ENCODE measurements at regions not wholly inside any gene's neighbourhood (a gene's known extent, or its start where the extent isn't known, plus 50 kb on each side); places are given as distances from the start of the nearest gene placed in this dataset.

- Mint-ChIP-seq H3K4me1 (ENCODE audit: low read depth) (peaks cover 4% of the 10 kb centered on the region), H3K36me3 (ENCODE audit: low read depth) (no peaks in the 10 kb centered on the region), H3K9me3 (ENCODE audit: low read depth) (no peaks in the 10 kb centered on the region), H3K4me3 (ENCODE audit: unreplicated experiment) (no peak overlapping the region), H3K27ac (ENCODE audit: unreplicated experiment) (no peak overlapping the region), H3K27me3 (ENCODE audit: low read depth) (no peaks in the 10 kb centered on the region)
- TF ChIP-seq CTCF (IDR thresholded peaks at IDR 0.05): no peak
- DNase-seq (ENCODE audit: low spot score): no peak
These were observed 975.3 kb upstream of the GBE1 start for GRCh38 chr3:82736696-82737277.

- Mint-ChIP-seq H3K9me3 (ENCODE audit: low read depth) (peaks cover 6% of the 10 kb centered on the region), H3K27ac (ENCODE audit: unreplicated experiment) (no peak overlapping the region), H3K36me3 (ENCODE audit: low read depth) (no peaks in the 10 kb centered on the region), H3K27me3 (ENCODE audit: low read depth) (no peaks in the 10 kb centered on the region), H3K4me3 (ENCODE audit: unreplicated experiment) (no peak overlapping the region), H3K4me1 (ENCODE audit: low read depth) (no peaks in the 10 kb centered on the region)
- TF ChIP-seq CTCF (IDR thresholded peaks at IDR 0.05): no peak
- DNase-seq (ENCODE audit: low spot score): peak; percentile 76
These were observed 953.8 kb upstream of the GBE1 start for GRCh38 chr3:82715091-82715856.

GRCh38 chr3:82707035-82707434, 945.6 kb upstream of the GBE1 start:
- no peak overlapping the region for H3K27ac Mint-ChIP-seq (ENCODE audit: unreplicated experiment)
- H3K4me3 Mint-ChIP-seq (ENCODE audit: unreplicated experiment): no peak overlapping the region
- no peaks in the 10 kb centered on the region for H3K36me3 Mint-ChIP-seq (ENCODE audit: low read depth)
- peak; percentile 47 for DNase-seq (ENCODE audit: low spot score)
- H3K4me1 Mint-ChIP-seq (ENCODE audit: low read depth): no peaks in the 10 kb centered on the region
- no peaks in the 10 kb centered on the region for H3K9me3 Mint-ChIP-seq (ENCODE audit: low read depth)
- H3K27me3 Mint-ChIP-seq (ENCODE audit: low read depth): peaks cover 5% of the 10 kb centered on the region
- TF ChIP-seq CTCF (IDR thresholded peaks at IDR 0.05): peak; percentile 19

GRCh38 chr3:82685761-82686160, 924.3 kb upstream of the GBE1 start:
- no peaks in the 10 kb centered on the region for H3K36me3 Mint-ChIP-seq (ENCODE audit: low read depth)
- H3K27me3 Mint-ChIP-seq (ENCODE audit: low read depth): no peaks in the 10 kb centered on the region
- no peak for TF ChIP-seq CTCF (IDR thresholded peaks at IDR 0.05)
- peaks cover 13% of the 10 kb centered on the region for H3K9me3 Mint-ChIP-seq (ENCODE audit: low read depth)
- no peak overlapping the region for H3K27ac Mint-ChIP-seq (ENCODE audit: unreplicated experiment)
- no peak overlapping the region for H3K4me3 Mint-ChIP-seq (ENCODE audit: unreplicated experiment)
- H3K4me1 Mint-ChIP-seq (ENCODE audit: low read depth): peaks cover 8% of the 10 kb centered on the region
- no peak for DNase-seq (ENCODE audit: low spot score)

- no peak overlapping the region for H3K4me3 Mint-ChIP-seq (ENCODE audit: unreplicated experiment)
- H3K27ac Mint-ChIP-seq (ENCODE audit: unreplicated experiment): no peak overlapping the region
- no peak for DNase-seq (ENCODE audit: low spot score)
- H3K27me3 Mint-ChIP-seq (ENCODE audit: low read depth): no peaks in the 10 kb centered on the region
- no peaks in the 10 kb centered on the region for H3K36me3 Mint-ChIP-seq (ENCODE audit: low read depth)
- H3K4me1 Mint-ChIP-seq (ENCODE audit: low read depth): peaks cover 12% of the 10 kb centered on the region
- H3K9me3 Mint-ChIP-seq (ENCODE audit: low read depth): peaks cover 3% of the 10 kb centered on the region
- no peak for TF ChIP-seq CTCF (IDR thresholded peaks at IDR 0.05)
These were observed 915.0 kb upstream of the GBE1 start for GRCh38 chr3:82676356-82677026.
